ENCODE measurements at regions not wholly inside any gene's neighbourhood (a gene's known extent, or its start where the extent isn't known, plus 50 kb on each side); places are given as distances from the start of the nearest gene placed in this dataset.

DNA sequence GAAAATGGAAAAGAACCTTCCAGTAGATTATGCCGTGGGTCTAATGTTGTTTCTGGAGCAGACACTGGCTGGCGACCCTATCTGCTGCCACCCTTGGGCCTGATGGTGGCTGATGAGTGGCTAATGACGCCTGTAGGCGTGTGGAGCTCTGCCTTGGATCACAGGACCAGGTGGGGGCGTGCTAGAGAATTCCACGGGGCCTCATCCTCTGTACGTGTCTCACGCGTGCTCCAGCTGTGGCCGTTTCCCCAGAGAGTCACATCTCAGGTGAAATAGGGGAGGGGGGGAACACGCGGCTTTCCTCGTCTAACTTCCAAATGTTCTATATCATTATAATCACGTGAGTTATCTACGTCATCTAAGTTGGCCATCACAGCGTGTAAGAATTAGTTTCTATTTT lies 160.9 kb upstream of the SMIM21 start:
- TF ChIP-seq, protein P1, sequence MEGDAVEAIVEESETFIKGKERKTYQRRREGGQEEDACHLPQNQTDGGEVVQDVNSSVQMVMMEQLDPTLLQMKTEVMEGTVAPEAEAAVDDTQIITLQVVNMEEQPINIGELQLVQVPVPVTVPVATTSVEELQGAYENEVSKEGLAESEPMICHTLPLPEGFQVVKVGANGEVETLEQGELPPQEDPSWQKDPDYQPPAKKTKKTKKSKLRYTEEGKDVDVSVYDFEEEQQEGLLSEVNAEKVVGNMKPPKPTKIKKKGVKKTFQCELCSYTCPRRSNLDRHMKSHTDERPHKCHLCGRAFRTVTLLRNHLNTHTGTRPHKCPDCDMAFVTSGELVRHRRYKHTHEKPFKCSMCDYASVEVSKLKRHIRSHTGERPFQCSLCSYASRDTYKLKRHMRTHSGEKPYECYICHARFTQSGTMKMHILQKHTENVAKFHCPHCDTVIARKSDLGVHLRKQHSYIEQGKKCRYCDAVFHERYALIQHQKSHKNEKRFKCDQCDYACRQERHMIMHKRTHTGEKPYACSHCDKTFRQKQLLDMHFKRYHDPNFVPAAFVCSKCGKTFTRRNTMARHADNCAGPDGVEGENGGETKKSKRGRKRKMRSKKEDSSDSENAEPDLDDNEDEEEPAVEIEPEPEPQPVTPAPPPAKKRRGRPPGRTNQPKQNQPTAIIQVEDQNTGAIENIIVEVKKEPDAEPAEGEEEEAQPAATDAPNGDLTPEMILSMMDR (IDR thresholded peaks at IDR 0.05; ENCODE audit: insufficient read depth, low read length): no peak
- TF ChIP-seq, protein P2, sequence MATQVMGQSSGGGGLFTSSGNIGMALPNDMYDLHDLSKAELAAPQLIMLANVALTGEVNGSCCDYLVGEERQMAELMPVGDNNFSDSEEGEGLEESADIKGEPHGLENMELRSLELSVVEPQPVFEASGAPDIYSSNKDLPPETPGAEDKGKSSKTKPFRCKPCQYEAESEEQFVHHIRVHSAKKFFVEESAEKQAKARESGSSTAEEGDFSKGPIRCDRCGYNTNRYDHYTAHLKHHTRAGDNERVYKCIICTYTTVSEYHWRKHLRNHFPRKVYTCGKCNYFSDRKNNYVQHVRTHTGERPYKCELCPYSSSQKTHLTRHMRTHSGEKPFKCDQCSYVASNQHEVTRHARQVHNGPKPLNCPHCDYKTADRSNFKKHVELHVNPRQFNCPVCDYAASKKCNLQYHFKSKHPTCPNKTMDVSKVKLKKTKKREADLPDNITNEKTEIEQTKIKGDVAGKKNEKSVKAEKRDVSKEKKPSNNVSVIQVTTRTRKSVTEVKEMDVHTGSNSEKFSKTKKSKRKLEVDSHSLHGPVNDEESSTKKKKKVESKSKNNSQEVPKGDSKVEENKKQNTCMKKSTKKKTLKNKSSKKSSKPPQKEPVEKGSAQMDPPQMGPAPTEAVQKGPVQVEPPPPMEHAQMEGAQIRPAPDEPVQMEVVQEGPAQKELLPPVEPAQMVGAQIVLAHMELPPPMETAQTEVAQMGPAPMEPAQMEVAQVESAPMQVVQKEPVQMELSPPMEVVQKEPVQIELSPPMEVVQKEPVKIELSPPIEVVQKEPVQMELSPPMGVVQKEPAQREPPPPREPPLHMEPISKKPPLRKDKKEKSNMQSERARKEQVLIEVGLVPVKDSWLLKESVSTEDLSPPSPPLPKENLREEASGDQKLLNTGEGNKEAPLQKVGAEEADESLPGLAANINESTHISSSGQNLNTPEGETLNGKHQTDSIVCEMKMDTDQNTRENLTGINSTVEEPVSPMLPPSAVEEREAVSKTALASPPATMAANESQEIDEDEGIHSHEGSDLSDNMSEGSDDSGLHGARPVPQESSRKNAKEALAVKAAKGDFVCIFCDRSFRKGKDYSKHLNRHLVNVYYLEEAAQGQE (IDR thresholded peaks at IDR 0.05; ENCODE audit: insufficient replicate concordance, low read depth): no peak

Data from HL-60 (cell line).